ENCODE measurements at regions not wholly inside any gene's neighbourhood (a gene's known extent, or its start where the extent isn't known, plus 50 kb on each side); places are given as distances from the start of the nearest gene placed in this dataset.

DNA sequence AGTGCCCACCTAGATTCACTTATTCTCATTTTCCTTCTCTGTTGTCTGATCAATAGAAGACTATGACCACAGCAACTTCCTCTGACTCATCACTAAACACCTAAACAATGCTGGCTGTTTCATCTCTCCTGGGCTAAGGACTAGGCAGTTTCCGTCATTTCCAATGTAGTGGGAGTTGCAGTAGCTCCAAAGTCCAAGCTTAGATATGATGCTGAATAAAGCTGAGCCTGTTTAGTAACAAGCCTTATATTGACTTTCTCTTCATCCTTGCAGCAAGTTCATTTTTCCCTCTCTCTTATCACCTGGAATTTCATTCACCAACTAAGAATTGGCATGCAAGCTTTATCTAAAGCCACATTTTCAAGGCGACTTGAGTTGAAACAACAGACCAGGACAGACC, 53.5 kb upstream of the PCDH9 start:
- H3K27ac ChIP-seq (ENCODE audit: low read depth, low read length, severe bottlenecking) = no peak overlapping the region
- H3K36me3 ChIP-seq (ENCODE audit: control insufficient read depth, insufficient read depth, low read length) = no peaks in the 10 kb centered on the region
- H3K4me3 ChIP-seq (ENCODE audit: extremely low read depth, insufficient read depth, low read length, poor library complexity, severe bottlenecking) = no peak overlapping the region
- 50% methylated on average over 2 of the region's 2 CpGs; no CpG with 5 or more reads in 1 of the 2 experiments for WGBS, 2 experiments (ENCODE audit: insufficient coverage in 2 of 2)
- no peaks in the 10 kb centered on the region for H3K9me3 ChIP-seq (ENCODE audit: control insufficient read depth, low read length)
- H3K4me1 ChIP-seq (ENCODE audit: control insufficient read depth, insufficient read depth, low read length, poor library complexity, severe bottlenecking) = no peaks in the 10 kb centered on the region

GRCh38 chr13:67281466-67281865, 51.3 kb upstream of the PCDH9 start:
- 50 to 73% methylated on average over 1 to 2 of the region's 2 CpGs for WGBS, 2 experiments (ENCODE audit: insufficient coverage in 2 of 2)
- Histone ChIP-seq H3K9me3 (ENCODE audit: control insufficient read depth, low read length) (no peaks in the 10 kb centered on the region), H3K27ac (ENCODE audit: low read depth, low read length, severe bottlenecking) (no peak overlapping the region), H3K36me3 (ENCODE audit: control insufficient read depth, insufficient read depth, low read length) (no peaks in the 10 kb centered on the region), H3K4me1 (ENCODE audit: control insufficient read depth, insufficient read depth, low read length, poor library complexity, severe bottlenecking) (no peaks in the 10 kb centered on the region), H3K4me3 (ENCODE audit: extremely low read depth, insufficient read depth, low read length, poor library complexity, severe bottlenecking) (no peak overlapping the region)

All from mesodermal cell (in vitro differentiated cells).